NOMO-1 treated with DMSO at 0.1 percent for 48 hours (cell line): ENCODE measurements at regions not wholly inside any gene's neighbourhood (a gene's known extent, or its start where the extent isn't known, plus 50 kb on each side); places are given as distances from the start of the nearest gene placed in this dataset.

Experiments used
- DNase-seq: peaks from one replicate; lab custom pipeline; 2025; ENCODE audit not compliant: unreplicated experiment; lab: John Stamatoyannopoulos, UW

GRCh38 chr17:77376795-77377709, 236.3 kb downstream of the SEC14L1 start:
- DNase-seq: no peak

- DNase-seq: no peak
These were observed 237.0 kb downstream of the SEC14L1 start for GRCh38 chr17:77377710-77378235.

- DNase-seq: no peak
These were observed 237.7 kb downstream of the SEC14L1 start for GRCh38 chr17:77378318-77379064.

DNA sequence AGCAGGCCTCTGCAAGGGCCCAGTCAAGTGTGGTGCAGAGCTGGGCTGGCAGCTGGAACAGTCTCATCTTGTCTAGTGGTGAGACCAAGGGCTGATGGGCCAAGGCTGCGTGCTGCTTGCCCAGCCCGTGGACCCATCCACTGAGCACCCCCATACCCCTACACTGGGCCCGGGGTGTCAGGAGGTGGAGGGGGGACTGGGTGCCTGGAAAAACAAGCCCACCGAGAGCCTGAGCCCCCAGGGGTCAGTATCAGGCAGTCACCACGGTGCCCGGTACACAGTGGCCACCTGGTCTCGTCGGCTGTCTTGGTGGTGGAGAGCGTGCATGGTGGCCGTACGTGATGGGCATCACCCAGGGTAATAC, 238.3 kb downstream of the SEC14L1 start:
- no peak for DNase-seq

DNA sequence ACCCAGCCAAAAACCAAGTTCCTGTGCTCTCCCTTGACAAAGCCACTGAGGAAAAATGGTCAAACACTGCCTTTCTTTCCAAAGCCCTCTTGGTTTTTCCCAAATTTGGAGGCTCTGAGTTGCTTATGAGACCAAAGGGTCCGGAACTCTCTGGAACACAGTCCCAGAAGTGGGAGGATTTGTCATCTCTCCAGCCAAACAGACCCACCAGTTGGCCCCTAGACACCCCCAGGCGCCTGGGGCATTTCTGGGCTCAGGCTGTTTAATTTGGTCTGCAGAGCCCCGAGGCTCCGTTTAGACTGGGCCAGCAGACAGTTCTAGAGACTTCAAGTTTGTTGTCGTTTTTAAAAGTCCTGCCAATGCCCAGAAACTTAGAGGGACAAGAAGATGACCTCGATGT, 239.1 kb downstream of the SEC14L1 start:
- DNase-seq: no peak

GRCh38 chr17:77380395-77381184, 239.8 kb downstream of the SEC14L1 start:
- DNase-seq: no peak

GRCh38 chr17:77381185-77381700, 240.5 kb downstream of the SEC14L1 start:
- DNase-seq: no peak

DNA sequence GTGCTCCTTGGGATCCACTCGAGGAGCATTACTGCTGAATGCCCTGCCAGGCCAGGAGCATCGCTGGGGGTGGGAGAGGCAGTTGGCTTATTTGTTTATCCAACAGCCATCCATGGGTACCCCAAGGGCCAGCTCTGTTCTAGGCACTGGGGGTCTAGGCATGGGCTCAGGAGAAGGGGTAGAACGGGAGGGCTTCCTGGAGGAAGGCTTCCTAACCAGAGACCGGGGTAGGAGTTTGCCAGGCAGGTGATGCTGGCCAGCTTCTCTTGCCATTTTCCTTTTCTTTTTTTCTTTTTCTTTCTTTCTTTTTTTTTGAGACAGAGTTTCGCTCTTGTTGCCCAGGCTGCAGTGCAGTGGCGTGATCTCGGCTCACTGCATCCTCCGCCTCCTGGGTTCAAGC, 241.0 kb downstream of the SEC14L1 start:
- DNase-seq: no peak

DNA sequence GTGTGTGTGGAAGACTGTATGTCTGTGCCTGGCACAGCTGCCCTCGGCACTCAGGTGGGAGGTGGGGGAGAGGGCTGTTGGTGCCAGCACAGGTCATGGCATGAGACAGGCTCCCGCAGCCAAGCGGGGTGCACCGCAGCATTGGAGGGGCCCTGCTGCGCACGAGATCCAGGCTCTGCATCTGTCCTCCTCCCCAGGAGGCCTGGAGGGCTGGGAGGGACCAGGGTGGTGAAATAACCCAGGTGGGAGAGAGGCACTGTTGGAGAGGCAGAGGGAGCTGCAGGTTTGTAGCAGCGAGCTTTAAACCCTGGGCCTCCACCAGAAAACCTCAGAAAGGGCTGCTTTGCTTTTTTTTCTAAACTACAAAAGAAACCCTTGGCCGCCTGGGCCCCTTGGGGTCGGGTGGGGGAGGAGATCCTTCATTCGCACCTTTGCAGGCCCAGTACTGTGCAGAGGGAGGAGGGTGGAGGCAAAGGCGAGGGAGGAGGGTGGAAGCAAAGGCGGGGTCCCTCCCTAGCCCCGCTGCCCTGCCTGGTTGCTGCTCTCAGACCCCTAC, 241.7 kb downstream of the SEC14L1 start:
- DNase-seq: no peak

GRCh38 chr17:77382966-77383612, 242.3 kb downstream of the SEC14L1 start:
- DNase-seq: no peak

- no peak for DNase-seq
These were observed 243.1 kb downstream of the SEC14L1 start for GRCh38 chr17:77383613-77384608.

GRCh38 chr17:77385750-77386501, 245.2 kb downstream of the SEC14L1 start:
- DNase-seq: no peak

GRCh38 chr17:77386502-77387192, 245.9 kb downstream of the SEC14L1 start:
- DNase-seq: no peak

DNA sequence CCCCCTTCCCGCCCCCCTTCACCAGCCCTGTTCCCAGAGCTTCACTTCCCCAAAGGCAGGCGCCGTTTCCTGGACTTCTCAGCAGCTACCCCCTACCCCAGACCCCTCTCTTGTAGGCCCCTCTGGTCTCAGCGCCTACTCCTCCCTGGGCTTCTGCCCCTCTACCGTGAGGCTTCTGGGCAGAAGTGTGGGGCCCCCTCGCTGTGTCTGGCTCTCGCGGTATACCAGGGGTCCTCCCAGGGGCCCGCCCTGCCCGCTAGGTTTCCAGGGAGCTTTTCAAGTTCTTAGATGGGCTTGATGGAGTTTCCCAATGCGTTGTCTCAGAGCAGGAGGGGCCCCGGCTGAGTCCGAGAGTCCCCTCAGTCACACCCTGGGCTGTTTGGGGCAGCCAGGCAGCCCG, 247.1 kb downstream of the SEC14L1 start:
- DNase-seq: no peak

GRCh38 chr17:77388384-77389306, 247.9 kb downstream of the SEC14L1 start:
- no peak for DNase-seq

DNA sequence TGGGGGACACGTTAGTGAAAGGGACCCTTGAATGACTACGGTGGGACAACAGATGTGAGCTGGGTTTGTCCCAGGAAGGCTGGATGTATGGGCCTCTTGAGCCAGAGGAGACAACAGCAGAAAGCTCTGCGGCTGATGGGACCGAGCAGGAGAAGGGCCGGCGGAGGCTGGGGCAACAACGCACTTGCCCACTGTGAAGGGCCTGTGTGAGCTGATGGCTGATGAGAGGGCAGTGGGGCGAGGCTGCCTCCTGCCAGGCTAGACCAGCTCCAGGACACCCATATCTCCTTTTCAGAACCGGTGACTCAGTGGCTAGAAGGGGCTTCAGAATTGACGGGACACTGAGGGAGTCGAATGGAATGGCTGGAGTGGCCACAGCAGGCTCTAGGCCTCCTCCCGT, 250.1 kb downstream of the SEC14L1 start:
- no peak for DNase-seq
